ENCODE measurements at regions not wholly inside any gene's neighbourhood (a gene's known extent, or its start where the extent isn't known, plus 50 kb on each side); places are given as distances from the start of the nearest gene placed in this dataset.

DNA sequence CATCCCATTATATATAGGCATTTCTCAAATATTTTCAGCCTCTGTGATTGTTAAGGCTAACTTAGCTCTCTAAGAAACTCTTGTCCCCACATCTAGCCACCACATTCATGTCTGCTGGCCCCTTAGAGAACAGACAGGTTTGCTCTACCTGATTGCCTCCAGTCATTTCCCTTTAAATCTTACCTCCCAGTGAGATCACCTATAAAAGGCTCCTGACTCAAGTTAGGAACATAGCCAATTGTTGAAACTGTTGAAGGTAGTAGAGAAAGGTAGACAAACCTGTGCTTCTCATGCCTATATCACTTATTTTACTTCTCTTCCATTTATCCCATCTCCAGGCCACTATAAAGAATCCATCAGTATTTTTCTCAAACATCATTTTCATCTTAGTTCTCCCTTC is 771.4 kb downstream of the DIAPH3 start:
- H3K9me3 ChIP-seq (ENCODE audit: control insufficient read depth, insufficient read depth, low read length) = no peaks in the 10 kb centered on the region
- H3K27ac ChIP-seq (ENCODE audit: low read depth, low read length) = no peak overlapping the region
- H3K79me2 ChIP-seq (ENCODE audit: control insufficient read depth, low read length) = no peaks in the 10 kb centered on the region
- no peak overlapping the region for H3K4me3 ChIP-seq (ENCODE audit: low read length)
- TF ChIP-seq EZH2phosphoT487 (IDR thresholded peaks at IDR 0.05; ENCODE audit: borderline replicate concordance, low read length) = no peak
- no peak for TF ChIP-seq CTCF (IDR thresholded peaks at IDR 0.05; ENCODE audit: low read depth, low read length, poor library complexity, severe bottlenecking)
- H3K4me2 ChIP-seq (ENCODE audit: low read length) = no peak overlapping the region
- no peaks in the 10 kb centered on the region for H4K20me1 ChIP-seq (ENCODE audit: control insufficient read depth, insufficient read depth, low read depth, low read length)
- peaks cover 3% of the 10 kb centered on the region for H3K4me1 ChIP-seq (ENCODE audit: control insufficient read depth, low read length)
- no peaks in the 10 kb centered on the region for H3K36me3 ChIP-seq (ENCODE audit: control insufficient read depth, low read length)
- no peaks in the 10 kb centered on the region for H3F3A ChIP-seq (ENCODE audit: control insufficient read depth, insufficient read depth)
- H3K27me3 ChIP-seq (ENCODE audit: control insufficient read depth, low read length) = no peaks in the 10 kb centered on the region
- no peaks in the 10 kb centered on the region for H3K9me2 ChIP-seq (replicated peaks; ENCODE audit: control insufficient read depth, low read length)

DNA sequence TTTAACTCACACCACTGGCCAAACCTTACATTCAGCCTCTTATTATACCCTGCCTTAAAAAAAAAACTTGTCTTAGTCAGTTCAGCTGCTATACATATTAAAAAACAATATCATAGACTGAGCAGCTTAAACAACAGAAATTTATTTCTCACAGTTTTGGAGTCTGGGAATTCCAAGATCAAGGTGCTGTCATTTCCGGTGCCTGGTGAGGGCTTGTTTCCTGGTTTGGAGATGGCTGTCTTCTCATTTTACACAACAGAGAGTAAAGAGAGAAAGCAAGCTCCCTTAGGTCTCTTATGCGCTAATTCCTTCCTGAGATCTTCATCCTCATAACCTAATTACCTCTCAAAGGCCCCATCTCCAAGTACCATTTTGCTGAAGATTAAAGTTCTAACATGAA is 769.2 kb downstream of the DIAPH3 start:
- no peaks in the 10 kb centered on the region for H3K9me3 ChIP-seq (ENCODE audit: control insufficient read depth, insufficient read depth, low read length)
- no peaks in the 10 kb centered on the region for H3F3A ChIP-seq (ENCODE audit: control insufficient read depth, insufficient read depth)
- H3K4me2 ChIP-seq (ENCODE audit: low read length) = no peak overlapping the region
- no peaks in the 10 kb centered on the region for H4K20me1 ChIP-seq (ENCODE audit: control insufficient read depth, insufficient read depth, low read depth, low read length)
- no peaks in the 10 kb centered on the region for H3K27me3 ChIP-seq (ENCODE audit: control insufficient read depth, low read length)
- H3K36me3 ChIP-seq (ENCODE audit: control insufficient read depth, low read length) = no peaks in the 10 kb centered on the region
- no peak overlapping the region for H3K27ac ChIP-seq (ENCODE audit: low read depth, low read length)
- H3K4me1 ChIP-seq (ENCODE audit: control insufficient read depth, low read length) = peaks cover 3% of the 10 kb centered on the region
- no peaks in the 10 kb centered on the region for H3K79me2 ChIP-seq (ENCODE audit: control insufficient read depth, low read length)
- H3K4me3 ChIP-seq (ENCODE audit: low read length) = no peak overlapping the region
- TF ChIP-seq EZH2phosphoT487 (IDR thresholded peaks at IDR 0.05; ENCODE audit: borderline replicate concordance, low read length) = no peak
- H3K9me2 ChIP-seq (replicated peaks; ENCODE audit: control insufficient read depth, low read length) = no peaks in the 10 kb centered on the region

DNA sequence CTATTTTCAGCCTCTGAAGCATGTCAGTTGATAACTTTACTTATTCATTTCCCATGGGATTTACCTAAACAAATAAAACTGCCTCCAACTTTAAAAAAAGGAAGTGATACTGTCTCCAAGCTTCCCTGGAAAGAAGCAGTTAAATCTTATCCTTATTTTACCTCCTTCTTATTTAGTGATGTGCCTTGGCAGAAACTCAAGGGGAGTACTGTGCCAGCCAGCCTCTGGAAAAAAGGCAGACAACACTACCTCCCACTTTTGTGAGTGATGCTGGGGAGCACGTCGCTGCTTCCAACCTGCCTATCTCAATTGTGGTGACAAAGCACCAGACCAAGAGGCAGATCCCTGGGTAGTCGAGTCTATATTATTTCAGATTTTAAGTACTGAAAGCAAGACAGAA is 765.6 kb downstream of the DIAPH3 start:
- H3K4me3 ChIP-seq (ENCODE audit: low read length) = no peak overlapping the region
- TF ChIP-seq EZH2phosphoT487 (IDR thresholded peaks at IDR 0.05; ENCODE audit: borderline replicate concordance, low read length) = no peak
- no peak for TF ChIP-seq CTCF (IDR thresholded peaks at IDR 0.05; ENCODE audit: low read depth, low read length, poor library complexity, severe bottlenecking)
- H3K79me2 ChIP-seq (ENCODE audit: control insufficient read depth, low read length) = no peaks in the 10 kb centered on the region
- no peaks in the 10 kb centered on the region for H3K36me3 ChIP-seq (ENCODE audit: control insufficient read depth, low read length)
- no peaks in the 10 kb centered on the region for H3K9me2 ChIP-seq (replicated peaks; ENCODE audit: control insufficient read depth, low read length)
- H3K4me1 ChIP-seq (ENCODE audit: control insufficient read depth, low read length) = no peaks in the 10 kb centered on the region
- H3K4me2 ChIP-seq (ENCODE audit: low read length) = no peak overlapping the region
- H3K27me3 ChIP-seq (ENCODE audit: control insufficient read depth, low read length) = no peaks in the 10 kb centered on the region
- H3K9me3 ChIP-seq (ENCODE audit: control insufficient read depth, insufficient read depth, low read length) = no peaks in the 10 kb centered on the region
- H4K20me1 ChIP-seq (ENCODE audit: control insufficient read depth, insufficient read depth, low read depth, low read length) = no peaks in the 10 kb centered on the region
- H3K27ac ChIP-seq (ENCODE audit: low read depth, low read length) = no peak overlapping the region
- no peaks in the 10 kb centered on the region for H3F3A ChIP-seq (ENCODE audit: control insufficient read depth, insufficient read depth)

GRCh38 chr13:59398661-59399060 is 765.1 kb downstream of the DIAPH3 start:
- no peaks in the 10 kb centered on the region for H3K9me2 ChIP-seq (replicated peaks; ENCODE audit: control insufficient read depth, low read length)
- no peak overlapping the region for H3K4me2 ChIP-seq (ENCODE audit: low read length)
- H3K4me1 ChIP-seq (ENCODE audit: control insufficient read depth, low read length) = no peaks in the 10 kb centered on the region
- no peaks in the 10 kb centered on the region for H3K27me3 ChIP-seq (ENCODE audit: control insufficient read depth, low read length)
- no peaks in the 10 kb centered on the region for H3K9me3 ChIP-seq (ENCODE audit: control insufficient read depth, insufficient read depth, low read length)
- H4K20me1 ChIP-seq (ENCODE audit: control insufficient read depth, insufficient read depth, low read depth, low read length) = no peaks in the 10 kb centered on the region
- H3K4me3 ChIP-seq (ENCODE audit: low read length) = no peak overlapping the region
- no peak overlapping the region for H3K27ac ChIP-seq (ENCODE audit: low read depth, low read length)
- H3K36me3 ChIP-seq (ENCODE audit: control insufficient read depth, low read length) = no peaks in the 10 kb centered on the region
- no peaks in the 10 kb centered on the region for H3K79me2 ChIP-seq (ENCODE audit: control insufficient read depth, low read length)
- TF ChIP-seq EZH2phosphoT487 (IDR thresholded peaks at IDR 0.05; ENCODE audit: borderline replicate concordance, low read length) (no peak), CTCF (IDR thresholded peaks at IDR 0.05; ENCODE audit: low read depth, low read length, poor library complexity, severe bottlenecking) (no peak)
- H3F3A ChIP-seq (ENCODE audit: control insufficient read depth, insufficient read depth) = no peaks in the 10 kb centered on the region

Measured in DOHH2 (cell line).